ENCODE measurements at regions not wholly inside any gene's neighbourhood (a gene's known extent, or its start where the extent isn't known, plus 50 kb on each side); places are given as distances from the start of the nearest gene placed in this dataset.

GRCh38 chr2:234195516-234195915 is 145.0 kb downstream of the SPP2 start:
- Histone ChIP-seq H3K4me3 (ENCODE audit: low read depth, low read length) (no peak overlapping the region), H3K27ac (ENCODE audit: low read depth, low read length) (no peak overlapping the region), H3K4me1 (ENCODE audit: control insufficient read depth, insufficient read depth, low read length, unreplicated experiment) (no peaks in the 10 kb centered on the region), H3K27me3 (ENCODE audit: insufficient read depth, low read length) (peaks cover 4% of the 10 kb centered on the region; the same call in 1 of the 2 replicates), H3K79me2 (ENCODE audit: control insufficient read depth, insufficient read depth, low read length, unreplicated experiment) (no peaks in the 10 kb centered on the region), H3K36me3 (ENCODE audit: insufficient read depth, low read length) (no peaks in the 10 kb centered on the region), H2AFZ (ENCODE audit: low read length, unreplicated experiment) (no peak overlapping the region)

DNA sequence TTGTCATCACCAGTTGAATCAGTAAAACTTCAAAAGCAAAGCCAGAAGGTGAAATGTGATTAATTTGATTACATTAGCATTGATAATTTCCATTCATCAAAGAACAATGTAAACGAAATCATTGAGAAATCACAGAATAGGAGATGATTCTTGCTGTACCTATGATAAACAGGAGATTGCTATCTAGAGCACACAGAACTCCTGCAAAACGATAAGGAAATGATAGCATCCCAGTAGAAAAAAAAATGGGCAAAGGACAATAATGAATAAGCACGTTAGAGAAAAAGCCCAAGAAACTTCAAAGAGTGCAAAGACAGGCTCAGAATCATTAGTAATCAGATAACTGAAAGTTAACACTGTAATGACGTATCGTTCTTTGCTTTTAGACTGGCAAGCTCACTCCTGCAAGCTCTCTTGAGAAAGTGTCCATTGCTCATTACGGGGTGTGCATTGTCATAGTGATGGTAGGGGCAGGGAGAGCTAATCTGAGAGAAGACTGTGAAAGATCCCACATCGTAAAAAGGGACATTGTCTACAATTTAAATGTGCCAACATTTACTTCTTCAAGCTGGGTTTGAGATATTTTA is 143.6 kb downstream of the SPP2 start:
- H3K4me3 ChIP-seq (ENCODE audit: low read depth, low read length), result no peak overlapping the region
- H2AFZ ChIP-seq (ENCODE audit: low read length, unreplicated experiment), result no peak overlapping the region
- H3K79me2 ChIP-seq (ENCODE audit: control insufficient read depth, insufficient read depth, low read length, unreplicated experiment), result no peaks in the 10 kb centered on the region
- no peaks in the 10 kb centered on the region for H3K4me1 ChIP-seq (ENCODE audit: control insufficient read depth, insufficient read depth, low read length, unreplicated experiment)
- no peaks in the 10 kb centered on the region for H3K36me3 ChIP-seq (ENCODE audit: insufficient read depth, low read length)
- H3K27ac ChIP-seq (ENCODE audit: low read depth, low read length), result no peak overlapping the region
- peaks cover 4% of the 10 kb centered on the region for H3K27me3 ChIP-seq (ENCODE audit: insufficient read depth, low read length)

DNA sequence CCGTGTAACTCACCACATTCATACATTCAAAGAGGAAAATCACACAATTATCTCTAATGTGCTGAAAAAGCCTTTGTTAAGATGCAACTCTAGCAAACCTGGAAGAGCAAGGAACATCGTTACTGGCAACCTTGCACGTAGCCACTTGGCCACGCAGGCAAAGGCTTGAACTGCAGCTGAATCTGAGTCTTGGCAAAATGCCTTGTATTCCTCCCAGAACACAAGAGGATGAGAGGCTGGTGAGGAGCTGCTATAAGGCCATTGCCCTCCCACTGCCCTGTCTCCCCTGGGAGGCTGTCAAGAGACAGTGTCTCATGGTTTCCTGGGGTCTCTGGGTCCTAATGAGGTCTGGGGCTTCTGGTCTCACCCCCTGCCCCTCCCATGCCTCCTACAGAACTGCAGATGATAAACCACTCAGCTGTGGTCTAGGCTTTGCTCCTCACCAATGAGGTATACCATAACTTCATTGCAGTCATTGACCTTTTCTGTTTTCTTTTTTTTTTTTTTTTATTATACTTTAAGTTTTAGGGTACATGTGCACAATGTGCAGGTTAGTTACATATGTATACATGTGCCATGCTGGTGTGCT is 141.4 kb downstream of the SPP2 start:
- Histone ChIP-seq H3K4me3 (ENCODE audit: low read depth, low read length) (no peak overlapping the region), H2AFZ (ENCODE audit: low read length, unreplicated experiment) (no peak overlapping the region), H3K4me1 (ENCODE audit: control insufficient read depth, insufficient read depth, low read length, unreplicated experiment) (no peaks in the 10 kb centered on the region), H3K79me2 (ENCODE audit: control insufficient read depth, insufficient read depth, low read length, unreplicated experiment) (no peaks in the 10 kb centered on the region), H3K27me3 (ENCODE audit: insufficient read depth, low read length) (peaks cover 4% of the 10 kb centered on the region), H3K27ac (ENCODE audit: low read depth, low read length) (no peak overlapping the region), H3K36me3 (ENCODE audit: insufficient read depth, low read length) (no peaks in the 10 kb centered on the region)

GRCh38 chr2:234189786-234190300 is 139.3 kb downstream of the SPP2 start:
- Histone ChIP-seq H3K4me1 (ENCODE audit: control insufficient read depth, insufficient read depth, low read length, unreplicated experiment) (no peaks in the 10 kb centered on the region), H2AFZ (ENCODE audit: low read length, unreplicated experiment) (no peak overlapping the region), H3K27me3 (ENCODE audit: insufficient read depth, low read length) (peaks cover 10% of the 10 kb centered on the region), H3K36me3 (ENCODE audit: insufficient read depth, low read length) (no peaks in the 10 kb centered on the region), H3K4me3 (ENCODE audit: low read depth, low read length) (no peak overlapping the region), H3K79me2 (ENCODE audit: control insufficient read depth, insufficient read depth, low read length, unreplicated experiment) (no peaks in the 10 kb centered on the region), H3K27ac (ENCODE audit: low read depth, low read length) (no peak overlapping the region)

DNA sequence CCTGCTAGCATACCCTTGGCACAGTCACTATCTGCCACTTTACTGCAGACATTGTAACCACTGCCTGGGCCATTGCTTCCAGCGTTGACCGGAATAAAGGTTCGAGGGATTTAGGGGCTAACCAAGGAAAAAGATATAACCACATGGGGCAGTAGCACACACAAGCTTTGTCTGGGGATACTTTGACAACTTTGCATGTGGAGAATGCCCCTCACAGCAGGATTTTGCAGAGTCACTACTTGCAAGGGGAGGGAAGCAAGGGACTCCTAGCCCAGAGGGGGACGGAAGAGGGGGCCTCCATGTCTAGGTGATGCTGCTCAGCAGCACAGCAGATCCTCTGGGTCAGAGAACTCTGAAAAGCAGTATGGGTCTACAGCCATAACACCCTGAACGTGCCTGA is 138.7 kb downstream of the SPP2 start:
- Histone ChIP-seq H3K4me3 (ENCODE audit: low read depth, low read length) (no peak overlapping the region), H3K79me2 (ENCODE audit: control insufficient read depth, insufficient read depth, low read length, unreplicated experiment) (no peaks in the 10 kb centered on the region), H3K4me1 (ENCODE audit: control insufficient read depth, insufficient read depth, low read length, unreplicated experiment) (no peaks in the 10 kb centered on the region), H3K27me3 (ENCODE audit: insufficient read depth, low read length) (peaks cover 16% of the 10 kb centered on the region), H2AFZ (ENCODE audit: low read length, unreplicated experiment) (no peak overlapping the region), H3K36me3 (ENCODE audit: insufficient read depth, low read length) (no peaks in the 10 kb centered on the region), H3K27ac (ENCODE audit: low read depth, low read length) (no peak overlapping the region)

GRCh38 chr2:234187646-234188174 is 137.2 kb downstream of the SPP2 start:
- Histone ChIP-seq H3K79me2 (ENCODE audit: control insufficient read depth, insufficient read depth, low read length, unreplicated experiment) (no peaks in the 10 kb centered on the region), H3K27ac (ENCODE audit: low read depth, low read length) (no peak overlapping the region), H3K36me3 (ENCODE audit: insufficient read depth, low read length) (no peaks in the 10 kb centered on the region), H3K4me1 (ENCODE audit: control insufficient read depth, insufficient read depth, low read length, unreplicated experiment) (no peaks in the 10 kb centered on the region), H2AFZ (ENCODE audit: low read length, unreplicated experiment) (no peak overlapping the region), H3K27me3 (ENCODE audit: insufficient read depth, low read length) (peaks cover 21% of the 10 kb centered on the region), H3K4me3 (ENCODE audit: low read depth, low read length) (no peak overlapping the region)

DNA sequence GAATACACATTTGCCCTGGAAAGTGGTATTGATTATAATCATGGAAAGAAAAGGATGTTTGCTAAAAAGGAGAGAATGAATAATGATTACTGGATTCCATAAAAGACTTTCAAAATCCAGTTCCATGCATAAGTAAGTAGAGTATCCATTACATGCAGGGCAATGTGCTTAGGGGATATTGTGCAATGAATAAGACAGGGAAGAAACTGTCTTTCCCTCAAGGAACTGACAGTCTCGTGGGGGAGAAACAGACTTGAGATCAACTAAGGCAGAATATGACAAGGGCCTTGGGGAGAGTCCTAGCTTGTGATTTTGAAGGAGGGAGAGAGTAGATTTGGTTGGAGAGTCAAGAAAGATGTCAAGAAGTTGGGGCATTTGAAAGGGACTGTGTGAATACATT is 130.6 kb downstream of the SPP2 start:
- H3K27me3 ChIP-seq (ENCODE audit: insufficient read depth, low read length), result peaks cover 55% of the 10 kb centered on the region
- H3K27ac ChIP-seq (ENCODE audit: low read depth, low read length), result no peak overlapping the region
- no peak overlapping the region for H2AFZ ChIP-seq (ENCODE audit: low read length, unreplicated experiment)
- no peak overlapping the region for H3K4me3 ChIP-seq (ENCODE audit: low read depth, low read length)
- H3K36me3 ChIP-seq (ENCODE audit: insufficient read depth, low read length), result no peaks in the 10 kb centered on the region
- no peaks in the 10 kb centered on the region for H3K79me2 ChIP-seq (ENCODE audit: control insufficient read depth, insufficient read depth, low read length, unreplicated experiment)
- no peaks in the 10 kb centered on the region for H3K4me1 ChIP-seq (ENCODE audit: control insufficient read depth, insufficient read depth, low read length, unreplicated experiment)

- Histone ChIP-seq H3K36me3 (ENCODE audit: insufficient read depth, low read length) (no peaks in the 10 kb centered on the region), H3K79me2 (ENCODE audit: control insufficient read depth, insufficient read depth, low read length, unreplicated experiment) (no peaks in the 10 kb centered on the region), H3K4me3 (ENCODE audit: low read depth, low read length) (no peak overlapping the region), H3K27ac (ENCODE audit: low read depth, low read length) (no peak overlapping the region), H2AFZ (ENCODE audit: low read length, unreplicated experiment) (no peak overlapping the region), H3K4me1 (ENCODE audit: control insufficient read depth, insufficient read depth, low read length, unreplicated experiment) (no peaks in the 10 kb centered on the region), H3K27me3 (ENCODE audit: insufficient read depth, low read length) (peaks cover 43% of the 10 kb centered on the region)
Measured at GRCh38 chr2:234179031-234179363, 128.5 kb downstream of the SPP2 start.

DNA sequence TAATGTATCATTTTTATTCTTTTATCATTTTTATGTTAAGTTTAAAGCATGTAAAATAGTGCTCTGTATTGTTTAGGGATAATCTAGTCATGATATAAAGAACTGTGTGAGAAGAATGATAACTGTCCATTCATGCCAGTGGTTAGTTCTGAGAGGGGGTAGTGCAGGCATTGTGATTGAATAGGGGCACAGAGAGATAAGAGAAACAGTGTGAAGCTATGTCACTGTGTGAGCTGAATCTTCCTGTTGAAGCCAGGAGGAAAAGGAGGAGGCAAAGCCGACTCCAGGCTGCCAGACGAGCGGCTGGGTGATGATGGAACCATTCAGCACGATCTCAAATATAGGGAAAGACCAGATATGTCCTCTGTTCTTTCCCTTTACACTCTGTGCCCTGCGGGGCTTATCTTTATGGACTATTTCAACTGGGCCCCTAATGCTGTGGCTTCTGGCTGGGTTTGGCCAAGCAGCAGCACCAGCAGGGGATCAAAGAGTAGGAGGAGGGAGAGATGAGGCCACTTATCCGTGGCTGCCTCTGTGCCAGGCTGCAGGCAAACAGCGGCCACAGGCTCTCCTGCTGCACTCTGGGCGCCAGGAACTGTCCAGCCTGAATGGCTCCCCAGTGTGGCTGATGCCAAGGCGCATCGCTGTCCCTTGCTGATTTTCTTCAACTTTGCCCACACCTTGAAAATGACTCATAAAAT is 128.0 kb downstream of the SPP2 start:
- Histone ChIP-seq H3K4me3 (ENCODE audit: low read depth, low read length) (no peak overlapping the region), H3K27me3 (ENCODE audit: insufficient read depth, low read length) (peaks cover 41% of the 10 kb centered on the region), H3K79me2 (ENCODE audit: control insufficient read depth, insufficient read depth, low read length, unreplicated experiment) (no peaks in the 10 kb centered on the region), H3K36me3 (ENCODE audit: insufficient read depth, low read length) (no peaks in the 10 kb centered on the region), H3K4me1 (ENCODE audit: control insufficient read depth, insufficient read depth, low read length, unreplicated experiment) (no peaks in the 10 kb centered on the region), H3K27ac (ENCODE audit: low read depth, low read length) (no peak overlapping the region), H2AFZ (ENCODE audit: low read length, unreplicated experiment) (no peak overlapping the region)

GRCh38 chr2:234175649-234176048 is 125.1 kb downstream of the SPP2 start:
- H2AFZ ChIP-seq (ENCODE audit: low read length, unreplicated experiment), result no peak overlapping the region
- no peaks in the 10 kb centered on the region for H3K79me2 ChIP-seq (ENCODE audit: control insufficient read depth, insufficient read depth, low read length, unreplicated experiment)
- H3K27ac ChIP-seq (ENCODE audit: low read depth, low read length), result no peak overlapping the region
- no peaks in the 10 kb centered on the region for H3K36me3 ChIP-seq (ENCODE audit: insufficient read depth, low read length)
- H3K27me3 ChIP-seq (ENCODE audit: insufficient read depth, low read length), result peaks cover 14% of the 10 kb centered on the region
- H3K4me3 ChIP-seq (ENCODE audit: low read depth, low read length), result no peak overlapping the region
- H3K4me1 ChIP-seq (ENCODE audit: control insufficient read depth, insufficient read depth, low read length, unreplicated experiment), result no peaks in the 10 kb centered on the region

- peaks cover 6% of the 10 kb centered on the region; the same call in 1 of the 2 replicates for H3K27me3 ChIP-seq (ENCODE audit: insufficient read depth, low read length)
Measured at GRCh38 chr2:234174742-234175141, 124.2 kb downstream of the SPP2 start.

More at GRCh38 chr2:234174742-234175141, 124.2 kb downstream of the SPP2 start:
- Histone ChIP-seq H3K27ac (ENCODE audit: low read depth, low read length) (no peak overlapping the region), H3K36me3 (ENCODE audit: insufficient read depth, low read length) (no peaks in the 10 kb centered on the region), H3K4me3 (ENCODE audit: low read depth, low read length) (no peak overlapping the region), H3K79me2 (ENCODE audit: control insufficient read depth, insufficient read depth, low read length, unreplicated experiment) (no peaks in the 10 kb centered on the region), H2AFZ (ENCODE audit: low read length, unreplicated experiment) (no peak overlapping the region), H3K4me1 (ENCODE audit: control insufficient read depth, insufficient read depth, low read length, unreplicated experiment) (peaks cover under 1% of the 10 kb centered on the region)

All from ACC112 (cell line).